IMR-90 (cell line): ENCODE measurements at regions not wholly inside any gene's neighbourhood (a gene's known extent, or its start where the extent isn't known, plus 50 kb on each side); places are given as distances from the start of the nearest gene placed in this dataset.

ENCODE experiments used
- ATAC-seq: fragments of 200-7000 bp; cut with Tn5 transposase; 2 replicates; pipeline ENCODE4 v1.9.1; 2020; ENCODE audit warnings: low read depth, mild to moderate bottlenecking, moderate library complexity
- BruUV-seq: library from RNA; stranded (reverse); fragments of 400-500 nt; replicated peaks from 2 replicates; lab custom pipeline; 2021; lab: Mats Ljungman, UMichigan
- CTCF ChIA-PET: fragments of 300-600 bp; formaldehyde crosslinking; extraction: SDS; loops from one replicate; lab custom pipeline; 2021; ENCODE audit warnings: antibody characterized with exemption; lab: Yijun Ruan, JAX
- POLR2A ChIA-PET: fragments of 300-600 bp; sonication (Branson Sonifier 250); formaldehyde crosslinking; loops from one replicate; lab custom pipeline; 2022; ENCODE audit warnings: antibody characterized with exemption; ENCODE audit not compliant: unreplicated experiment; lab: Charles Lee
- DNase-seq: peaks from one replicate; pipeline ENCODE4 v3.0.0; 2013
- H2AFZ ChIP-seq: replicated peaks from 2 replicates; pipeline ENCODE3; 2013; ENCODE audit warnings: low read length, mild to moderate bottlenecking; ENCODE audit not compliant: poor library complexity
- H2AK5ac ChIP-seq: 2 replicates; pipeline ENCODE4 v1.6.1; 2013; ENCODE audit warnings: low read depth, low read length, inconsistent platforms
- H2AK9ac ChIP-seq: replicated peaks from 2 replicates; pipeline ENCODE3; 2013; ENCODE audit warnings: mild to moderate bottlenecking, low read depth, low read length, moderate library complexity; ENCODE audit not compliant: poor library complexity
- H2BK120ac ChIP-seq: 2 replicates; pipeline ENCODE4 v1.6.1; 2013; ENCODE audit warnings: low read depth, low read length, inconsistent platforms
- H2BK15ac ChIP-seq: 3 replicates; pipeline ENCODE4 v1.6.1; 2013; ENCODE audit warnings: low read depth, low read length, inconsistent platforms
- H2BK20ac ChIP-seq: 2 replicates; pipeline ENCODE4 v1.6.1; 2013; ENCODE audit warnings: low read depth, mild to moderate bottlenecking, inconsistent platforms, low read length, moderate library complexity
- H2BK5ac ChIP-seq: 2 replicates; pipeline ENCODE4 v1.6.1; 2013; ENCODE audit warnings: mild to moderate bottlenecking, low read depth, low read length, inconsistent platforms; ENCODE audit not compliant: poor library complexity, severe bottlenecking
- H3K14ac ChIP-seq: replicated peaks from 2 replicates; pipeline ENCODE4 v1.6.1; 2013; ENCODE audit warnings: low read depth, low read length, inconsistent platforms
- H3K18ac ChIP-seq: 2 replicates; pipeline ENCODE4 v1.6.1; 2013; ENCODE audit warnings: low read depth, low read length, control low read depth
- H3K23ac ChIP-seq: 2 replicates; pipeline ENCODE4 v1.6.1; 2013; ENCODE audit warnings: low read depth, low read length, inconsistent platforms
- H3K27ac ChIP-seq: 2 replicates; pipeline ENCODE4 v1.5.1; 2013; ENCODE audit warnings: mild to moderate bottlenecking, control low read depth, low read length; ENCODE audit not compliant: insufficient read depth
- H3K27me3 ChIP-seq: 2 replicates; pipeline ENCODE4 v1.6.1; 2013; ENCODE audit warnings: low read length; ENCODE audit not compliant: control insufficient read depth, insufficient read depth
- H3K36me3 ChIP-seq: 2 replicates; pipeline ENCODE4 v1.6.1; 2013; ENCODE audit warnings: low read length, mixed read lengths; ENCODE audit not compliant: control insufficient read depth, insufficient read depth
- H3K4ac ChIP-seq: 2 replicates; pipeline ENCODE4 v1.6.1; 2013; ENCODE audit warnings: low read depth, low read length, inconsistent platforms
- H3K4me1 ChIP-seq: 2 replicates; pipeline ENCODE4 v1.6.1; 2013; ENCODE audit warnings: low read length, mixed read lengths; ENCODE audit not compliant: control insufficient read depth, insufficient read depth
- H3K4me2 ChIP-seq: 2 replicates; pipeline ENCODE4 v1.6.1; 2013; ENCODE audit warnings: low read depth, mild to moderate bottlenecking, control low read depth, low read length, moderate library complexity
- H3K4me3 ChIP-seq: 2 replicates; pipeline ENCODE4 v1.5.1; 2013; ENCODE audit warnings: low read depth, mild to moderate bottlenecking, control low read depth, low read length, moderate library complexity; ENCODE audit not compliant: insufficient read depth
- H3K56ac ChIP-seq: 2 replicates; pipeline ENCODE4 v1.6.1; 2013; ENCODE audit warnings: low read length, inconsistent platforms; ENCODE audit not compliant: insufficient read depth; ENCODE audit errors: extremely low read depth
- H3K79me1 ChIP-seq, 2 experiments: 2 replicates each; pipeline ENCODE4 v1.6.1; 2013; ENCODE audit warnings: low read length in 2 of 2, inconsistent platforms in 1 of 2, low read depth in 1 of 2
- H3K9ac ChIP-seq: 2 replicates; pipeline ENCODE4 v1.6.1; 2013; ENCODE audit warnings: low read depth, low read length, control low read depth
- H3K9me1 ChIP-seq: 2 replicates; pipeline ENCODE4 v1.6.1; 2013; ENCODE audit warnings: low read length, inconsistent platforms; ENCODE audit not compliant: insufficient read depth
- H3K9me3 ChIP-seq: 2 replicates; pipeline ENCODE4 v1.6.1; 2013; ENCODE audit warnings: low read length; ENCODE audit not compliant: control insufficient read depth, insufficient read depth
- H4K20me1 ChIP-seq: 2 replicates; pipeline ENCODE4 v1.6.1; 2013; ENCODE audit warnings: low read length, inconsistent platforms; ENCODE audit not compliant: insufficient read depth
- H4K5ac ChIP-seq: 2 replicates; pipeline ENCODE4 v1.6.1; 2013; ENCODE audit warnings: mild to moderate bottlenecking, low read depth, low read length, control low read depth
- H4K8ac ChIP-seq, 2 experiments: 2 replicates each; pipeline ENCODE4 v1.6.1; 2013; ENCODE audit warnings: low read depth in 2 of 2, low read length in 2 of 2, control low read depth in 1 of 2, inconsistent platforms in 1 of 2
- H4K91ac ChIP-seq: 2 replicates; pipeline ENCODE4 v1.6.1; 2013; ENCODE audit warnings: low read depth, low read length, inconsistent platforms; ENCODE audit not compliant: insufficient read depth
- BHLHE40 ChIP-seq: fragments of 150-350 bp; IDR thresholded peaks from 2 replicates; pipeline ENCODE4 v1.6.1; 2016; ENCODE audit warnings: mild to moderate bottlenecking, low read depth, low read length
- CHD1 ChIP-seq: IDR thresholded peaks from 2 replicates; pipeline ENCODE4 v1.6.1; 2012; ENCODE audit warnings: low read depth, low read length, improper control_type of control experiment
- MAFK ChIP-seq: IDR thresholded peaks from 2 replicates; pipeline ENCODE4 v1.6.1; 2012; ENCODE audit warnings: low read depth, low read length, improper control_type of control experiment
- MAZ ChIP-seq: IDR thresholded peaks from 2 replicates; pipeline ENCODE4 v1.6.1; 2012; ENCODE audit warnings: low read depth, mild to moderate bottlenecking, low read length, improper control_type of control experiment, moderate library complexity, borderline replicate concordance
- POLR2A ChIP-seq: IDR thresholded peaks from 2 replicates; pipeline ENCODE4 v1.6.1; 2012; ENCODE audit warnings: mild to moderate bottlenecking, low read depth, low read length
- SMC3 ChIP-seq: fragments of 150-350 bp; IDR thresholded peaks from 2 replicates; pipeline ENCODE4 v1.6.1; 2016; ENCODE audit warnings: low read depth, mild to moderate bottlenecking, antibody characterized with exemption, low read length, moderate library complexity
- WGBS, 2 experiments: methylation state at CpG; one replicate each; pipeline versions ENCODE4 v1.1.5 to v1.1.7; 2013; ENCODE audit warnings: missing lambda C conversion rate in 2 of 2; ENCODE audit not compliant: insufficient read length in 1 of 2; ENCODE audit errors: extremely low coverage in 2 of 2; 5-methylcytosine and 5-hydroxymethylcytosine counted together
- dilution Hi-C: fragments of 300-500 bp; cut with HindIII; formaldehyde crosslinking; loops from one replicate; pipeline ENCODE4 v1.14.3; 2018; ENCODE audit warnings: low sequenced_read_pairs; ENCODE audit not compliant: unreplicated experiment
- in situ Hi-C: fragments of 300-500 bp; cut with MboI; formaldehyde crosslinking; loops from 3 replicates; pipeline ENCODE4 v1.14.3; 2019; ENCODE audit warnings: low sequenced_read_pairs, inconsistent platforms, mixed read lengths
- intact Hi-C: fragments of 100-400 bp; cut with micrococcal nuclease; formaldehyde crosslinking; loops from 2 replicates; pipeline ENCODE4 v1.10.0; 2022
- TF ChIP-seq, protein P1 (sequence below): conservative IDR thresholded peaks from 2 replicates; pipeline ENCODE4 v1.5.1; 2012; ENCODE audit warnings: mild to moderate bottlenecking, low read depth, low read length, improper control_type of control experiment

DNA sequence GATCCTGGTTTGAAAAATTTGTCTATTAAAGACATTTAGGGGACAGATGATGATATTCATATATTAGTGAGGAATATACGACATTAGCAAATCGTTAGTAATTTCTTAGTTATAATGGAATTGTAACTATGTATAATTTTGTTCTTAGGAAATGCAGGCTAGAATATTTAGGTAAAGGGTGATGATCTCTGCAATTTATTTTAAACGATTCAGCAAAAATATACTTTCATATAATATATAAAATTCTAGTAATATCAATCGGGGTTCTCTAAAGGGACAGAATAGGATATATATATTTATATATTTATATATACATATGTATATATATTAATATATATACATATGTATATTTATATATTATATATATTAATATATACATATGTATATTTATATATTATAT, 142.5 kb upstream of the DNAJC10 start:
- H2AK5ac ChIP-seq = no peak overlapping the region
- no peak overlapping the region for H3K4me3 ChIP-seq
- no peak overlapping the region for H3K23ac ChIP-seq
- no peaks in the 10 kb centered on the region for H3K27me3 ChIP-seq
- in situ Hi-C loops (no loop called here), intact Hi-C loops (no loop called here), dilution Hi-C loops (no loop called here)
- no peak overlapping the region for H2BK20ac ChIP-seq
- no peak overlapping the region for H3K9ac ChIP-seq
- H3K18ac ChIP-seq = no peak overlapping the region
- no peak overlapping the region for H4K5ac ChIP-seq
- no peak overlapping the region for H2AFZ ChIP-seq
- no peak overlapping the region for H3K4me2 ChIP-seq
- H3K36me3 ChIP-seq = no peaks in the 10 kb centered on the region
- H3K4ac ChIP-seq = no peak overlapping the region
- no peak overlapping the region for H2AK9ac ChIP-seq
- no peaks in the 10 kb centered on the region for H3K4me1 ChIP-seq
- no peaks in the 10 kb centered on the region for H3K79me1 ChIP-seq
- no peaks in the 10 kb centered on the region for H3K9me3 ChIP-seq
- no peak overlapping the region for H3K14ac ChIP-seq
- no peak overlapping the region for H2BK15ac ChIP-seq
- TF ChIP-seq CHD1 = no peak
- TF ChIP-seq MAFK = 0 out of 2 replicates have a peak, but pooled peaks have one; percentile 3
- TF ChIP-seq SMC3 = no peak
- no peak for TF ChIP-seq POLR2A
- TF ChIP-seq, protein P1, sequence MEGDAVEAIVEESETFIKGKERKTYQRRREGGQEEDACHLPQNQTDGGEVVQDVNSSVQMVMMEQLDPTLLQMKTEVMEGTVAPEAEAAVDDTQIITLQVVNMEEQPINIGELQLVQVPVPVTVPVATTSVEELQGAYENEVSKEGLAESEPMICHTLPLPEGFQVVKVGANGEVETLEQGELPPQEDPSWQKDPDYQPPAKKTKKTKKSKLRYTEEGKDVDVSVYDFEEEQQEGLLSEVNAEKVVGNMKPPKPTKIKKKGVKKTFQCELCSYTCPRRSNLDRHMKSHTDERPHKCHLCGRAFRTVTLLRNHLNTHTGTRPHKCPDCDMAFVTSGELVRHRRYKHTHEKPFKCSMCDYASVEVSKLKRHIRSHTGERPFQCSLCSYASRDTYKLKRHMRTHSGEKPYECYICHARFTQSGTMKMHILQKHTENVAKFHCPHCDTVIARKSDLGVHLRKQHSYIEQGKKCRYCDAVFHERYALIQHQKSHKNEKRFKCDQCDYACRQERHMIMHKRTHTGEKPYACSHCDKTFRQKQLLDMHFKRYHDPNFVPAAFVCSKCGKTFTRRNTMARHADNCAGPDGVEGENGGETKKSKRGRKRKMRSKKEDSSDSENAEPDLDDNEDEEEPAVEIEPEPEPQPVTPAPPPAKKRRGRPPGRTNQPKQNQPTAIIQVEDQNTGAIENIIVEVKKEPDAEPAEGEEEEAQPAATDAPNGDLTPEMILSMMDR = no peak
- no peak for TF ChIP-seq MAZ
- no peak for TF ChIP-seq BHLHE40
- H3K27ac ChIP-seq = no peak overlapping the region
- no TSS peak for BruUV-seq
- H4K91ac ChIP-seq = no peak overlapping the region
- H4K20me1 ChIP-seq = no peaks in the 10 kb centered on the region
- CTCF ChIA-PET = interaction anchor here (0.7 to 1.1 kb wide), 2 partner anchors 14 to 859 kb away, joined by 3 read pairs; no protein-coding TSS in a partner anchor
- WGBS, 2 experiments = no CpG with 5 or more reads among the region's 4 CpGs
- DNase-seq = no peak
- H2BK120ac ChIP-seq = no peak overlapping the region
- POLR2A ChIA-PET = no interaction called here
- no peak overlapping the region for H4K8ac ChIP-seq
- H3K9me1 ChIP-seq = no peaks in the 10 kb centered on the region
- H3K56ac ChIP-seq = no peak overlapping the region
- ATAC-seq = no peak
- no peak overlapping the region for H2BK5ac ChIP-seq
